ENCODE measurements at regions not wholly inside any gene's neighbourhood (a gene's known extent, or its start where the extent isn't known, plus 50 kb on each side); places are given as distances from the start of the nearest gene placed in this dataset.

DNA sequence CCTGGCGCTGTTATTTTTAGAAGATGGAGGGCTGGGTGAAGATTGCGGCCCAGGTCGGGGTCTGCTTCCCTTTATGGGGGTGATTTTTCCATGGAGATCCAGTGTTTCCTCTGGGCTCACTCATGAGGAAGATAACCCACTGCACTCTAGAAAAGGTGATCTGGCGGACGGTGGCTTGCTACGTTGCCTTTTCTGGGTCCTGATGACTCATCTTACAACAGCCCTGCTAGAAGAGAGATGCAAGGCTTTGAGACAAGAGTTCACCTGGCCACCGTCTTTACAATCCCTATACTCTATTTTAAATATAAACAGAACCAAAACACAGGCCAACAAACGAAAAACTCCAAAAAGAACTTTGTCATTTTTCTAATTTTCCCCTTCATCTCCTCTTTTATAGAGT lies 182.1 kb upstream of the EXOC2 start:
- no peak for DNase-seq (ENCODE audit: low spot score)
- TF ChIP-seq, protein P1, sequence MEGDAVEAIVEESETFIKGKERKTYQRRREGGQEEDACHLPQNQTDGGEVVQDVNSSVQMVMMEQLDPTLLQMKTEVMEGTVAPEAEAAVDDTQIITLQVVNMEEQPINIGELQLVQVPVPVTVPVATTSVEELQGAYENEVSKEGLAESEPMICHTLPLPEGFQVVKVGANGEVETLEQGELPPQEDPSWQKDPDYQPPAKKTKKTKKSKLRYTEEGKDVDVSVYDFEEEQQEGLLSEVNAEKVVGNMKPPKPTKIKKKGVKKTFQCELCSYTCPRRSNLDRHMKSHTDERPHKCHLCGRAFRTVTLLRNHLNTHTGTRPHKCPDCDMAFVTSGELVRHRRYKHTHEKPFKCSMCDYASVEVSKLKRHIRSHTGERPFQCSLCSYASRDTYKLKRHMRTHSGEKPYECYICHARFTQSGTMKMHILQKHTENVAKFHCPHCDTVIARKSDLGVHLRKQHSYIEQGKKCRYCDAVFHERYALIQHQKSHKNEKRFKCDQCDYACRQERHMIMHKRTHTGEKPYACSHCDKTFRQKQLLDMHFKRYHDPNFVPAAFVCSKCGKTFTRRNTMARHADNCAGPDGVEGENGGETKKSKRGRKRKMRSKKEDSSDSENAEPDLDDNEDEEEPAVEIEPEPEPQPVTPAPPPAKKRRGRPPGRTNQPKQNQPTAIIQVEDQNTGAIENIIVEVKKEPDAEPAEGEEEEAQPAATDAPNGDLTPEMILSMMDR (IDR thresholded peaks at IDR 0.05; ENCODE audit: extremely low read depth, insufficient read depth, missing control alignments): no peak
- in situ Hi-C loops (cut with MboI; ENCODE audit: low pct_unique_long_range_greater_than_20kb, low sequenced_read_pairs, unreplicated experiment): no loop called here

DNA sequence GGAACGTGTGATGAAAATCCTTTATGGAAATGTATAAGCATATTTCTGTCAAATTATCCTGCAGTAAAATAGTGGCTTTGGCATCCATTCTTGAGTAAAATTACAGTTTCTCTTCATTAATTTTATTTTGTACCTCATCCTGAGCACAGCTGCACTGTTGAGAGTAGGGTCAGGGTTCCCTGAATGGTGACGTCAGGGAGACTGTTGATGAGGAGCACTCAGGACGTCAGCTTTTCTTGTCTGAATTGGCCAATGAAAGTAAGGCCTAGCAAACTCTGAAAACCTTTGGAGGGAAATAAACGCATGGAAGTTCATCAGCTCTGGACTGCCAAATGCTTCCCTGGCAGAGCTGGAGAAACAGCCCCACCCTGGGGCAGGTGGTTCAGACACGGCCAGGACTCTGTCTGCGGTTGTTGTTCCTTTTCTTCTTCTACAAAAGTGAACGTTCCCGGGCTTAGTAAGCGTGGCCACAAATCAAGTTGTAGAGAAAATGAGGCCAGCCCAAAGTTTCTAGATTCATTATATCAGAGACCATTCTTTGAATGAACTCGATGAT lies 179.7 kb upstream of the EXOC2 start:
- no peak for DNase-seq (ENCODE audit: low spot score)
- TF ChIP-seq, protein P1 (IDR thresholded peaks at IDR 0.05; ENCODE audit: extremely low read depth, insufficient read depth, missing control alignments): no peak
- in situ Hi-C loops (cut with MboI; ENCODE audit: low pct_unique_long_range_greater_than_20kb, low sequenced_read_pairs, unreplicated experiment): no loop called here

DNA sequence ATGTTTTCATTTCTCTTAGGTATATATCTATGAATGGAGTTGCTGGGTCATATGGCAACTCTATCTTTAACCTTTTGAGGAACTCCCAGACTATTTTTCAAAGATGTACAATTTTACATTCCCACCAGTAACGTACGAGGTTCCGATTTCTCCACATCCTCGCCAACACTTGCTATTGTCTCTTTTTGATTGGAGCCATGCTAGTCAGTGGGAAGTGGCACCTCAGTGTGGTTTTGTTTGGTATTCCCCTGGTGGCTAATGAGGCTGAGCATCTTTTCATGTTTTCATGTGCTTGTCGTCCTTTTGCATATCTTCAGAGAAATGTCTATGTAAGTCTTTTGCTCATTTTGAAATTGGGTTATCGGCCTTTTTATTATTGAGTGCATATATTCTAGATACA lies 178.6 kb upstream of the EXOC2 start:
- in situ Hi-C loops (cut with MboI; ENCODE audit: low pct_unique_long_range_greater_than_20kb, low sequenced_read_pairs, unreplicated experiment): no loop called here
- TF ChIP-seq, protein P1 (IDR thresholded peaks at IDR 0.05; ENCODE audit: extremely low read depth, insufficient read depth, missing control alignments): no peak

DNA sequence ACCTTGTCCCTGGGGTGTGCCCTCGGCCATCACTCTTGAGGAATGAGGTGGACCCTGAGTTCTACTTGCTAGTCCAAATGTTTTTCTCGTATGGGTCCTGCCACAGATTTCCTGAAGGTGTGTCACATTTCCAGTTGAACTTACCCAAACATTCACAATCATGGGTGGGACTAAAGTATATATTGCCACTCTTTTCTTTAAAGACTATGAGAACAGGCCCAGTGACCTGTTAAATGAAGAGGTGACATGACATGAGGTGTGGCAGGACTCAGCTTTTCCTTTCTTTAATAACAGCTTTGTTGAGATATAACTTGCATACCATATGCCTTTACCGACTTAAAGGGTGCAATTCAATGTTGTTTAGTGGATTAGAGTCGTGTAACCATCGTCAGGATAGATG lies 177.2 kb upstream of the EXOC2 start:
- TF ChIP-seq, protein P1 (IDR thresholded peaks at IDR 0.05; ENCODE audit: extremely low read depth, insufficient read depth, missing control alignments): no peak
- in situ Hi-C loops (cut with MboI; ENCODE audit: low pct_unique_long_range_greater_than_20kb, low sequenced_read_pairs, unreplicated experiment): no loop called here
- no peak for DNase-seq (ENCODE audit: low spot score)

More for the DNA sequence above, 178.6 kb upstream of the EXOC2 start:
- no peak for DNase-seq (ENCODE audit: low spot score)

DNA sequence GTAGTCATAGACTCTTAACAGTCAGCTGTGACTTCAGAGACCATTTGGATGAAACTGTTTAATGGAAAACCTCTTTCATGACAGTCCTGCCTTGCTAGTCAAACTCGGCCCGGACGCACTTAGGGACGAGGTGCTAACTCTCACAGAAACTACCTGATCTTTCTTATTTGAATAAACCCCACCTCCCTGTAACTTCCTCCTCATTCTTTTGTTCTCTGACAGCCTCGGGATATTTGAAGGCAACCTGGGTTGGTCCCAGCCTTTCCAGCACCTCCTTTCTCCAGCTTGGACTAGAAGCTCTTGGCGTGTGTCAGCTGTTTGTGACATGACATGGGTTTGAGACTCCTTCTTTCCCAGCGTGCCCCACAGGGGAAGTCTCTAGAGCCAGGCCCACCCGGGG lies 175.3 kb upstream of the EXOC2 start:
- DNase-seq (ENCODE audit: low spot score): no peak
- in situ Hi-C loops (cut with MboI; ENCODE audit: low pct_unique_long_range_greater_than_20kb, low sequenced_read_pairs, unreplicated experiment): no loop called here
- TF ChIP-seq, protein P1 (IDR thresholded peaks at IDR 0.05; ENCODE audit: extremely low read depth, insufficient read depth, missing control alignments): no peak

DNA sequence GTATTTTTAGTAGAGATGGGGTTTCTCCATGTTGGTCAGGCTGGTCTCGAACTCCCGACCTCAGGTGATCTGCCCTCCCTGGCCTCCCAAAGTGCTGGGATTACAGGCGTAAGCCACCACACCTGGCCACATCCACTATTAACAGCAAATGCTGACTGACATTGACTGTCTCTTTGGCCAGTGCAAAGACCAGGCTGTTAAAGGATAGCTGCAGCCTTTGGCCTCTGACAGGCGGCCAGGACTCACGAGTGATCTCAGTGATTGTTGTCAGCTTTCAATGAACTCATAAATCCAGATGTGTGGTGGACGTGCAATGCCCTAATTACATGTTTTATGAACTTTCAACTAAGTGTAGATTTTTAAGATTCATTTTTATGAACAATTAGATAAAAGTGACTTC lies 174.4 kb upstream of the EXOC2 start:
- DNase-seq (ENCODE audit: low spot score): no peak
- TF ChIP-seq, protein P1 (IDR thresholded peaks at IDR 0.05; ENCODE audit: extremely low read depth, insufficient read depth, missing control alignments): no peak
- in situ Hi-C loops (cut with MboI; ENCODE audit: low pct_unique_long_range_greater_than_20kb, low sequenced_read_pairs, unreplicated experiment): no loop called here

DNA sequence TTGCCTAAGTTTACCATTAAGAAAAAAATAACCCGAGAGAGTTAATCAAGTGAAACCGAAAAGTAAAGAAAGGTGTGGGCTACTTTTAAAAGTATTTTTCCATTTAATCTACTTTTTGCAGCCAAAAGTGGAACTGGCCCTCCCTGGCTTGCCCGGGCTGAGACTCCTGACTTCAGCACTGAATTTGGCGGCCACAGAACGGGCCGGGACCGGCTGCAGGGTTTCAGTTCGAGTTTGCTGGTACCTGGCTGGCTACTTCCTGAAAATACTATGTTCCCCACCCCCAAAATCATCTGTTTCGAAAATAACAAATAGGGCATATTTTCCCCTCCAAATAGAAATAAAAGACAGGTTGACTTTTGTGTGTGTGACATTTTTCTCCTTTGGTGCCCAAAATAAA lies 173.4 kb upstream of the EXOC2 start:
- DNase-seq (ENCODE audit: low spot score): no peak
- TF ChIP-seq, protein P1 (IDR thresholded peaks at IDR 0.05; ENCODE audit: extremely low read depth, insufficient read depth, missing control alignments): no peak
- in situ Hi-C loops (cut with MboI; ENCODE audit: low pct_unique_long_range_greater_than_20kb, low sequenced_read_pairs, unreplicated experiment): no loop called here
